GM12878 (cell line): ENCODE measurements at regions not wholly inside any gene's neighbourhood (a gene's known extent, or its start where the extent isn't known, plus 50 kb on each side); places are given as distances from the start of the nearest gene placed in this dataset.

ENCODE experiments used
- EZH2 ChIP-seq: IDR thresholded peaks from 2 replicates; pipeline ENCODE4 v1.6.1; 2012; ENCODE audit warnings: low read depth, mild to moderate bottlenecking, control low read depth, inconsistent platforms, low read length, borderline replicate concordance; ENCODE audit not compliant: control insufficient read depth
- FOXK2 ChIP-seq: fragments of 450-650 bp; IDR thresholded peaks from 2 replicates; pipeline ENCODE4 v1.6.1; 2017; ENCODE audit warnings: mild to moderate bottlenecking, moderate library complexity
- PBX3 ChIP-seq: IDR thresholded peaks from 2 replicates; pipeline ENCODE4 v1.6.1; 2011; ENCODE audit warnings: mild to moderate bottlenecking, low read depth, low read length, moderate library complexity; ENCODE audit not compliant: insufficient replicate concordance

GRCh38 chr11:33445761-33446161 lies 188.6 kb downstream of the HIPK3 start:
- TF ChIP-seq EZH2 (no peak), PBX3 (no peak), FOXK2 (no peak)
